ENCODE measurements at regions not wholly inside any gene's neighbourhood (a gene's known extent, or its start where the extent isn't known, plus 50 kb on each side); places are given as distances from the start of the nearest gene placed in this dataset.

DNA sequence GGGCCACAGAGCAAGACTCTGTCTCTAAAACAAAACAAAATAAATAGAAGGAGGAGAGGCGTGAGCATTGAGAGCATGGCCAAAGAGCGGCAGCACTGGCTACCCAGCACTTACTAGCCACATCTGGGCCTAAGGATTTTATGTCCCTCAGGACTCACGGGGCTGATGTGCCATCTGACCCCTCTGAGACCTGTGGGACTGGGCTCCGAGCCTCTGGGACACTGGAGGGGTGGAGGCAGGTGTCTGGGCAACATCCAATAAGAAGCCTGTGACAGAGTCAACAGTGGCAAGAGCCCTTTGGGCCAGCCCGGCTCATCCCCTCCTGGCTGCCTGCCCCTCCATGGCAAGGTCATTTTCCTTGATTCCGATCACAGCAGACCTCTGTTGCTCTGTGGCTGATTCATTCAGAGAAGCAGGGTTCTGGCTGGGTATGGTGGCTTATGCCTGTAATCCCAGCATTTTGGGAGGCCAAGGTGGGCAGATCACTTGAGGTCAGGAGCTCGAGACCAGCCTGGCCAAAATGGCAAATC lies 60.7 kb downstream of the RRM2 start:
- peaks cover 20% of the 10 kb centered on the region for H3K36me3 Mint-ChIP-seq (ENCODE audit: low read depth)
- no peaks in the 10 kb centered on the region for H3K4me1 Mint-ChIP-seq (ENCODE audit: low read depth)
- DNase-seq (ENCODE audit: low spot score), result no peak
- no peak overlapping the region for H3K27ac Mint-ChIP-seq
- intact Hi-C loops (cut with micrococcal nuclease), result no loop called here
- H3K4me3 Mint-ChIP-seq, result no peak overlapping the region
- H3K9me3 Mint-ChIP-seq, result peaks cover 9% of the 10 kb centered on the region
- H3K27me3 Mint-ChIP-seq (ENCODE audit: insufficient read depth), result no peaks in the 10 kb centered on the region

GRCh38 chr2:10184421-10184820 lies 61.9 kb downstream of the RRM2 start:
- H3K4me1 Mint-ChIP-seq (ENCODE audit: low read depth), result no peaks in the 10 kb centered on the region
- peaks cover 9% of the 10 kb centered on the region for H3K9me3 Mint-ChIP-seq
- intact Hi-C loops (cut with micrococcal nuclease), result no loop called here
- H3K4me3 Mint-ChIP-seq, result no peak overlapping the region
- H3K36me3 Mint-ChIP-seq (ENCODE audit: low read depth), result peaks cover 28% of the 10 kb centered on the region
- H3K27me3 Mint-ChIP-seq (ENCODE audit: insufficient read depth), result no peaks in the 10 kb centered on the region
- H3K27ac Mint-ChIP-seq, result no peak overlapping the region
- no peak for DNase-seq (ENCODE audit: low spot score)

GRCh38 chr2:10185046-10185445 lies 62.5 kb downstream of the RRM2 start:
- no peaks in the 10 kb centered on the region for H3K4me1 Mint-ChIP-seq (ENCODE audit: low read depth)
- peaks cover 9% of the 10 kb centered on the region for H3K9me3 Mint-ChIP-seq
- no peaks in the 10 kb centered on the region for H3K27me3 Mint-ChIP-seq (ENCODE audit: insufficient read depth)
- H3K27ac Mint-ChIP-seq, result no peak overlapping the region
- peaks cover 31% of the 10 kb centered on the region for H3K36me3 Mint-ChIP-seq (ENCODE audit: low read depth)
- intact Hi-C loops (cut with micrococcal nuclease), result no loop called here
- H3K4me3 Mint-ChIP-seq, result no peak overlapping the region
- no peak for DNase-seq (ENCODE audit: low spot score)

GRCh38 chr2:10185755-10186154 lies 63.2 kb downstream of the RRM2 start:
- no peak overlapping the region for H3K4me3 Mint-ChIP-seq
- no peaks in the 10 kb centered on the region for H3K27me3 Mint-ChIP-seq (ENCODE audit: insufficient read depth)
- intact Hi-C loops (cut with micrococcal nuclease), result no loop called here
- no peaks in the 10 kb centered on the region for H3K4me1 Mint-ChIP-seq (ENCODE audit: low read depth)
- H3K36me3 Mint-ChIP-seq (ENCODE audit: low read depth), result peaks cover 32% of the 10 kb centered on the region
- peaks cover 9% of the 10 kb centered on the region for H3K9me3 Mint-ChIP-seq
- no peak for DNase-seq (ENCODE audit: low spot score)
- peak overlapping the region; percentile 20 for H3K27ac Mint-ChIP-seq

- intact Hi-C loops (cut with micrococcal nuclease), result no loop called here
- DNase-seq (ENCODE audit: low spot score), result no peak
- H3K36me3 Mint-ChIP-seq (ENCODE audit: low read depth), result peaks cover 25% of the 10 kb centered on the region
Observed at GRCh38 chr2:10186868-10187535, 64.5 kb downstream of the RRM2 start.

GRCh38 chr2:10187661-10188060 lies 65.1 kb downstream of the RRM2 start:
- DNase-seq (ENCODE audit: low spot score), result no peak
- H3K36me3 Mint-ChIP-seq (ENCODE audit: low read depth), result peaks cover 25% of the 10 kb centered on the region
- H3K27me3 Mint-ChIP-seq (ENCODE audit: insufficient read depth), result no peaks in the 10 kb centered on the region
- H3K4me1 Mint-ChIP-seq (ENCODE audit: low read depth), result no peaks in the 10 kb centered on the region
- no peaks in the 10 kb centered on the region for H3K9me3 Mint-ChIP-seq
- H3K27ac Mint-ChIP-seq, result no peak overlapping the region
- H3K4me3 Mint-ChIP-seq, result no peak overlapping the region
- intact Hi-C loops (cut with micrococcal nuclease), result no loop called here

More at GRCh38 chr2:10186868-10187535, 64.5 kb downstream of the RRM2 start:
- H3K9me3 Mint-ChIP-seq, result no peaks in the 10 kb centered on the region
- no peak overlapping the region for H3K27ac Mint-ChIP-seq
- no peaks in the 10 kb centered on the region for H3K27me3 Mint-ChIP-seq (ENCODE audit: insufficient read depth)
- no peaks in the 10 kb centered on the region for H3K4me1 Mint-ChIP-seq (ENCODE audit: low read depth)
- H3K4me3 Mint-ChIP-seq, result no peak overlapping the region

DNA sequence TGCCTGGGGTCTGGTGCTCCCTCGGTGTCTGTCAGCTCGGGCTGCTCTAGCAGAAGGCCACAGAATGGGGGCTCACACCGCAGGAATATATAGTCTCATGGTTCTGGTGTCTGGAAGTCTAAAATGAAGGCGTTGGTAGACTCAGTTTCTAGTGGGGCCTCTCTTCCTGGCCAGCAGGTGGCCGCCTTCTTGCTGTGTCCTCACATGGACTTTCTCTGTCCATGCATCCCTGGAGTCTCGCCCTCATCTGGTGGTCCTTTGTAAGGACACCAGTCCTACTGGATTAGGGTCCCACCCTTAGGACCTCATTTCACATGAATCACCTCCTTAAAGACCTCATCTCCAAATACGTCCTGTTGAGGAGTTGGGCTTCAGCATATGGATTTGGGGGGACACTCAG lies 65.7 kb downstream of the RRM2 start:
- Mint-ChIP-seq H3K4me1 (ENCODE audit: low read depth) (no peaks in the 10 kb centered on the region), H3K27ac (no peak overlapping the region), H3K27me3 (ENCODE audit: insufficient read depth) (no peaks in the 10 kb centered on the region), H3K36me3 (ENCODE audit: low read depth) (peaks cover 25% of the 10 kb centered on the region), H3K4me3 (no peak overlapping the region), H3K9me3 (no peaks in the 10 kb centered on the region)
- intact Hi-C loops (cut with micrococcal nuclease), result no loop called here
- DNase-seq (ENCODE audit: low spot score), result no peak

GRCh38 chr2:10188729-10189305 lies 66.3 kb downstream of the RRM2 start:
- Mint-ChIP-seq H3K27me3 (ENCODE audit: insufficient read depth) (no peaks in the 10 kb centered on the region), H3K4me3 (no peak overlapping the region), H3K4me1 (ENCODE audit: low read depth) (no peaks in the 10 kb centered on the region), H3K36me3 (ENCODE audit: low read depth) (peaks cover 25% of the 10 kb centered on the region), H3K27ac (no peak overlapping the region), H3K9me3 (no peaks in the 10 kb centered on the region)
- intact Hi-C loops (cut with micrococcal nuclease), result no loop called here
- DNase-seq (ENCODE audit: low spot score), result no peak

GRCh38 chr2:10190255-10190654 lies 67.7 kb downstream of the RRM2 start:
- Mint-ChIP-seq H3K36me3 (ENCODE audit: low read depth) (peaks cover 22% of the 10 kb centered on the region), H3K27ac (no peak overlapping the region), H3K27me3 (ENCODE audit: insufficient read depth) (no peaks in the 10 kb centered on the region), H3K4me1 (ENCODE audit: low read depth) (no peaks in the 10 kb centered on the region), H3K9me3 (no peaks in the 10 kb centered on the region), H3K4me3 (no peak overlapping the region)
- no peak for DNase-seq (ENCODE audit: low spot score)
- intact Hi-C loops (cut with micrococcal nuclease), result no loop called here

DNA sequence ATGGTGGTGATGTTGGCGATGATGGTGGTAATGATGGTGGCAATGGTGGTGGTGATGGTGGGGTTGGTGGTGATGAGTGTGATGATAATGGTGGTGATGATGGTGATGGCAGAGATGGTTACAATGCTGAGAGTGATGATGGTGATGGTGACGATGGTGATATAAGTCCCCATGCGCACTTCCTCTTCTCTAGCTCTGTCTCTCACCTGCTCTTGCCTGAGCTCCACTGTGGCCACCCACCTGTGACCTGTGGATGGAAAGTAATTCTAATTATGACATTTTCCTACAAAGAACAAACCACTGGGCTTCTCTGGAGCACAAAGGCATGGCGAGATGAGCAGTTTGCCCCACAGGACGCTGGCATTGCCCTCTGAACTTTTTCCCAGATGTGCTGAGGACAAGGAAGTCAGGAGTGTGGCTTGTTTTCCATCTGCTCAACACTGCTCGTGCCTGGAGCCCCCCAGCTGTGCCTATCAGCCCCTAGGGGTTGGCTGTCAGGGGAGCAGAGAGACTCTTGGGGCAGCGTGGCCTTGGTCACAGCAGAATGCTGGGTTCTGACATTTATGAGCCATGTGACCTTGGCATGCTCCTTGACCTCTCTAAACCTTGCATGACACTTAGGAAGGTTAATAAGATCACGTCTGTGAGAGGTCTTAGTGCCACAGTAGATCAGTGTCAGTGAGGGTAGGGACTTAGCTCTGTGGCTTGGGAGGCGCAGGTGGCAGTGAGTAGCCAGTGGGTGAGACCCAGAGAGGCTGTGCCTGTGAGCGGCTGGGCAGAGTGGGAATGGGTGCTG lies 68.4 kb downstream of the RRM2 start:
- H3K9me3 Mint-ChIP-seq, result no peaks in the 10 kb centered on the region
- no peak overlapping the region for H3K4me3 Mint-ChIP-seq
- H3K36me3 Mint-ChIP-seq (ENCODE audit: low read depth), result peaks cover 17% of the 10 kb centered on the region
- DNase-seq (ENCODE audit: low spot score), result no peak
- H3K27me3 Mint-ChIP-seq (ENCODE audit: insufficient read depth), result no peaks in the 10 kb centered on the region
- intact Hi-C loops (cut with micrococcal nuclease), result no loop called here
- no peak overlapping the region for H3K27ac Mint-ChIP-seq
- H3K4me1 Mint-ChIP-seq (ENCODE audit: low read depth), result no peaks in the 10 kb centered on the region

DNA sequence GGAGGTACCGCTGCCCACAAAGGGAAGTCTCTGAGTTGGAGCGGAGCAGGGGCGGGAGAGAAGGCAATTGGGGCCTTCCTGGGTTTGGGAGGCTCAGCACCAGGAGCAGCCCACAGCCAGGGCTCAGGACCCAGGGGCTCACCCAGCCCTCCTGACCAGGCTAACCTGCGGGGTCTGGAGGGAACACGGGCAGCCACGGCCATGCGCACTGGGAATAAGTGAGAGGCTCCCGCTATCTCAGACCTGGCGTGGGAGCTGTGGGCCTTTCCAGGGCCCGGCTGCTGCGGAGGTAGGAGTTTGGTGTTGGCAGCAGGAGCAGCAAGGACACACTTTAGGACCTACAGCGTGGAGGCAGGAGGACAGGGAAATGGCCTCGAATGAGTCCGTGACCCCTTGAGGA lies 69.0 kb downstream of the RRM2 start:
- H3K4me1 Mint-ChIP-seq (ENCODE audit: low read depth), result no peaks in the 10 kb centered on the region
- H3K36me3 Mint-ChIP-seq (ENCODE audit: low read depth), result peaks cover 17% of the 10 kb centered on the region
- no peak overlapping the region for H3K27ac Mint-ChIP-seq
- H3K9me3 Mint-ChIP-seq, result no peaks in the 10 kb centered on the region
- H3K4me3 Mint-ChIP-seq, result no peak overlapping the region
- intact Hi-C loops (cut with micrococcal nuclease), result no loop called here
- no peaks in the 10 kb centered on the region for H3K27me3 Mint-ChIP-seq (ENCODE audit: insufficient read depth)
- DNase-seq (ENCODE audit: low spot score), result no peak

GRCh38 chr2:10192392-10193015 lies 70.0 kb downstream of the RRM2 start:
- peaks cover 17% of the 10 kb centered on the region for H3K36me3 Mint-ChIP-seq (ENCODE audit: low read depth)
- H3K27ac Mint-ChIP-seq, result no peak overlapping the region
- H3K4me3 Mint-ChIP-seq, result no peak overlapping the region
- no peaks in the 10 kb centered on the region for H3K9me3 Mint-ChIP-seq
- H3K27me3 Mint-ChIP-seq (ENCODE audit: insufficient read depth), result no peaks in the 10 kb centered on the region
- intact Hi-C loops (cut with micrococcal nuclease), result no loop called here
- H3K4me1 Mint-ChIP-seq (ENCODE audit: low read depth), result no peaks in the 10 kb centered on the region
- DNase-seq (ENCODE audit: low spot score), result no peak

Measured in activated T-helper 1 cell treated with anti-CD3 and anti-CD28 coated beads, Interleukin-12 subunit alpha, Interleukin-12 subunit beta, Interleukin-2, Interleukin-4 antibody, amounts not matched to agents 30 ng/mL and 10 ng/mL and 1 ng/mL, durations not matched to agents 14 hours and 24 hours and 36 hours (primary cell).